Activated naive CD4-positive, alpha-beta T cell treated with anti-CD3 and anti-CD28 coated beads for 36 hours (primary cell): ENCODE measurements at regions not wholly inside any gene's neighbourhood (a gene's known extent, or its start where the extent isn't known, plus 50 kb on each side); places are given as distances from the start of the nearest gene placed in this dataset.

Experiments used
- CTCF ChIA-PET: fragments of 350-600 bp; sonication (Branson Sonifier 250); formaldehyde crosslinking; loops from one replicate; lab custom pipeline; 2021; ENCODE audit warnings: antibody characterized with exemption; lab: Charles Lee
- DNase-seq: peaks from one replicate; pipeline ENCODE4 v3.0.0-alpha.2; 2020
- H3K27ac Mint-ChIP-seq: one replicate; pipeline ENCODE4 v1.8.0; 2021; ENCODE audit warnings: mild to moderate bottlenecking, mixed read lengths
- H3K27me3 Mint-ChIP-seq: one replicate; pipeline ENCODE4 v1.8.0; 2021; ENCODE audit warnings: low read depth, mixed read lengths
- H3K36me3 Mint-ChIP-seq: one replicate; pipeline ENCODE4 v1.8.0; 2021; ENCODE audit warnings: low read depth, mixed read lengths
- H3K4me1 Mint-ChIP-seq: one replicate; pipeline ENCODE4 v1.8.0; 2021; ENCODE audit warnings: low read depth, mixed read lengths
- H3K4me3 Mint-ChIP-seq: one replicate; pipeline ENCODE4 v1.8.0; 2021; ENCODE audit warnings: mild to moderate bottlenecking, moderate library complexity, mixed read lengths
- H3K9me3 Mint-ChIP-seq: one replicate; pipeline ENCODE4 v1.8.0; 2021; ENCODE audit warnings: mixed read lengths
- intact Hi-C: fragments of 100-400 bp; cut with micrococcal nuclease; formaldehyde crosslinking; loops from one replicate; pipeline ENCODE4 v1.15.1; 2023

DNA sequence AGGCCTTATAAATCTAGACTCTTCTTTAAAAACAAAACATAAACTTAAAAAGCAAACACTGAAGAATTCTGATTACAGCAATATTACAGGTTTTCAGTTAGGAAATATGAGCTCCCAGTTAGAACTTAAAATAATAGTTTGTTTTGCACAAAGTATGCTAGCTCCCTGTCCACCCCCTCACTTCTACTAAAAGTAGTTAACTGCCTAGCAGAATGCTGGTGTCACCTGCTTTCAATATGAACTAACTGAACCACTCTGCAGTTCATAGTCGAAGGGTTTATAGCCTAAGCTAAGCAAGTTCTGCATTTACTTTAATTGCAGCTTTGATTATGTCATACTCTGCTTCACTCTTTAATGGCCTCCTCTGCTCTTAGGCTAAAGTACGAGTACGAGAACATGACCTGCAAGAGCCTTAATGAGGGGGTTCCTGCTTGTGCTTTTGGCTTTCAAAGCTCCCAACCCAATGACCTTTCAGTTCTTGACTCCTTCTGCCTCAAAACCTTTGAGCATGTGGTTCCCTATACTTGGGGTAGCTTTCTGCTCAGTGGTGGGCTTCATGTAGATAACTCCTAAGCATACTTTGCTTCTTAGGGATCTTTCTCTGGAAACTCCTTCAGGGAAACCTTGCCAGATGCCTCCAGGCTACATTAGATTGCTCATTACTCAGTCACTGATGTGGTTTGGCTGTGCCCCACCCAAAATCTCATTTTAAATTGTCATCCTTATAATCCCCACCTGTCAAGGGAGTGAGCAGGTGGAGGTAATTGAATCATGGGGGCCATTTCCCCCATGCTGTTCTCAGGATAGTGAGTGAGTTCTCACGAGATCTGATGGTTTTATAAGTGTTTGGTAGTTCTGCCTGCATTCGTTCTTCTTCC is 278.9 kb upstream of the ARGLU1 start:
- CTCF ChIA-PET = no interaction called here
- Mint-ChIP-seq H3K9me3 (no peaks in the 10 kb centered on the region), H3K27ac (no peak overlapping the region), H3K4me3 (no peak overlapping the region), H3K27me3 (peaks cover 6% of the 10 kb centered on the region), H3K36me3 (no peaks in the 10 kb centered on the region), H3K4me1 (no peaks in the 10 kb centered on the region)
- no peak for DNase-seq
- intact Hi-C loops = no loop called here

DNA sequence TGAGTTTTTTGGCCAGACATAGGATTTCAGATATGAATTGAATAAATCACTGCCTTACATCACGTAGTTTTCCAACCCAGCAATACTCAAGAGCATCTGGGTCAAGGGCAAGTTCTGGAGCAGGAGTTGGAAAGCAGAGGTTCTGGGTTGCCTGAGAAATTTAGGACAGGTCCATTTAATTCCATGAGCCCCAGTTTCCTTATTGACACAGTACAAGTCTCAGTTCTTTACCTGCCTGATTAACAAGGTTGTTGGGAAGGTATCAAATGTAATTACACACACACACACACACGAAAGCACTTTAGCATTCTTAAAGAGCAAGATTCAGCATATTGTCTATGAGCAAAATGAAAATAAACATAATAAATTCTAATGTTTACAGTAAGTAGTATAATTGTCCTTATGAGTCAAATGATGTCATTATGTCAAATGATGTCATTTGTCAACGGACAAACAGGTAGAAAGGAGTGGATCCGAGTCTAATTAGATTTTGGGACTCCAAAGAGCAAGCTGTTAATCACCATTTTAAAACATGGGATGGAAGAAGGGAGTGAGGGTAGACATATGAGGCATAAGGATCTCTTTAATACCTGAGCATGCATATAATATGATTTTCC is 268.4 kb upstream of the ARGLU1 start:
- no peak for DNase-seq
- Mint-ChIP-seq H3K27me3 (no peaks in the 10 kb centered on the region), H3K27ac (no peak overlapping the region), H3K36me3 (no peaks in the 10 kb centered on the region), H3K9me3 (peaks cover 3% of the 10 kb centered on the region), H3K4me3 (no peak overlapping the region), H3K4me1 (no peaks in the 10 kb centered on the region)
- CTCF ChIA-PET = no interaction called here
- intact Hi-C loops = no loop called here

DNA sequence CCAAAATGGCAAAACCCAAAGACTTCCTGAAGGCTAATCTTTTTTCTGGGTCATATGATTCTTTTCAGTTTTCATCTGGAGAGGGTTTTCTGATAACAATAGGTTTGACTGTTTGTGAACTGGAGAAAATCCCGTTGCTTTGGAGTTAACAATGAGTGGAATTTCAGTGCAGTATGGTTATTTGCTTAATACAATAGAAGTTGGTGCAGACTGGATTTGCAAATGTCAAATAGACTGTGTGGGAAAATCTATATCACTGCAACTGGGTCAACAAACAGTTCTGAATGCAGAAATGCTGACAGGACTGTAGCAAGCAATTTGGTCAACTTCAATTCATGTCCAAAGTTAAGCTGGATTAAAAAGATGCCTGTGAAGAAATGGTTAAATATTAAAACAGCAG is 267.5 kb upstream of the ARGLU1 start:
- no peak for DNase-seq
- intact Hi-C loops = no loop called here
- Mint-ChIP-seq H3K4me1 (no peaks in the 10 kb centered on the region), H3K27ac (no peak overlapping the region), H3K4me3 (no peak overlapping the region), H3K27me3 (no peaks in the 10 kb centered on the region), H3K36me3 (no peaks in the 10 kb centered on the region), H3K9me3 (peaks cover 3% of the 10 kb centered on the region)
- CTCF ChIA-PET = no interaction called here

DNA sequence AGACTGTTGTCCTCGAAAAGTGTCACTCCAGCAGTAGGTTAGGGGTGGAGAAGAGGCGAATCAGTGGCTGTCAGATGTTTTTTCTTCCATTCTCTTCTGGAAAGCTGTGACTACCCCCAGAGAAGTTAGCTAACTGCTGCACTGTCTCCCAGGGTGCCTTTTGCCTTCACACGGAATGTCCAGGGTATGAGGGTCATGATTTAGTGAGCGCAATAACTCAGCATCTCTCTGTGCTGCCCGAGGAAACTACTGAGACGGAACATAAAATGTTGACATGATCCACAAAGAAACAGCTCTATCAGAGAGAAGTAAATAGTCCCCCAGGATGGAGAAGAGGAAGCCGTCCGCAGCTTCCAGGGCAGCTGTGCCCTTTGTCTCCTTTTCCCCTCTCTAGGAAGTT is 254.0 kb upstream of the ARGLU1 start:
- intact Hi-C loops = no loop called here
- no peak for DNase-seq
- Mint-ChIP-seq H3K4me1 (no peaks in the 10 kb centered on the region), H3K27me3 (peaks cover 3% of the 10 kb centered on the region), H3K4me3 (no peak overlapping the region), H3K27ac (no peak overlapping the region), H3K36me3 (no peaks in the 10 kb centered on the region), H3K9me3 (peaks cover 6% of the 10 kb centered on the region)
- CTCF ChIA-PET = no interaction called here

DNA sequence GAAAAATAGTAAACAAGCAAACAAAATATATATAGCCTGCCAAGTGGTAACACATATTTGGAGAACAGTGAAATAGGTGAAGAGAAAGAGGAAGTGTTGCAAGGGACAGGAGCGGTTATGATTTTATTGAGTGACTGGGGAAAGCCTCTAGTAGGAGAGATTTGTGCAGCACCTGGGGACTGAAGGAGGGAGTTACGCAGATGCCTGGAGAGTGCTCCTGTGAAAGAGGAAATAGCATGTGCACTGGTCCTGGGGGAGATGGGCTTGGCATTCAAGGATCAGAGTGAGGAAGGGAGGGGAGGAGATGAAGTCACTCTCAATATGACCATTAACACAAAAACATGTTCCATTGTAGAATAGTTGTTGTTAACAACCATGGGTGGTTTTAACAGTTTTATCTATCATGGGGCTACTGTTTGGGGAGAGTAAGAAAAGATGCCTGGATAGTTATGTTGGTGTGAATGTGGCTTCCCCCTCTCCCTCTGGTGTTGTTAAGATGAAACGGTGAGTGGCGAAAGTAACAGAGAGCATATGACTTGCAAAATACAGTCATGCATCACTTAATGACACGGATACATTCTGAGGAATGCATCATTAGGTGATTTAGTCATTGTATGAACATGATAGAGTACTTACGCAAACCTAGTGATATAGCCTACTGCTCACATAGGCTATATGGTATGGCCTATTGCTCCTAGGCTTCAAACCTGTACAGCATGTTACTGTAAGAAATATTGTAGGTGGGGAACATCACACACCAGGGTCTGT is 251.7 kb upstream of the ARGLU1 start:
- Mint-ChIP-seq H3K27me3 (peaks cover 3% of the 10 kb centered on the region), H3K9me3 (peaks cover under 1% of the 10 kb centered on the region), H3K4me3 (no peak overlapping the region)

DNA sequence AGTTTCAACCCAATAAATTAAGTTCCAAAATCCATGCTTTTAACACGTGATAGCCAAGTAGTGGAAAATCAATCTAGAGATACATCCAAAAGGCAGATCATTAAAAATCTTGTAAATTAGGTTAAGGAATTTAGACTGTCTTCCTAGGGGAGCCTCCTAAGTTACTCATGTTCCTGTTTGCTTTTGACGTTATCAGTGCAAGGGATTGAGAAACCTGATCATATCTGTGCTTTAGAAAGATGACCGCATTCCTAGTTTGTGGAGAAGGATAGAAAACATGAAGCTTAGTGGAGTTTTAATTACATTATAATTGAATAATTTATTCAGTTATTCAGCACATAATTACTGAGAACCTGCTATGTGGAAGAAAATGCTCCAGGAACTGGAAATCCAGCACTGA is 251.0 kb upstream of the ARGLU1 start:
- CTCF ChIA-PET = no interaction called here
- no peak overlapping the region for H3K27ac Mint-ChIP-seq
- no peaks in the 10 kb centered on the region for H3K36me3 Mint-ChIP-seq
- peaks cover 3% of the 10 kb centered on the region for H3K27me3 Mint-ChIP-seq
- DNase-seq = no peak
- H3K9me3 Mint-ChIP-seq = no peaks in the 10 kb centered on the region
- intact Hi-C loops = no loop called here
- no peak overlapping the region for H3K4me3 Mint-ChIP-seq
- no peaks in the 10 kb centered on the region for H3K4me1 Mint-ChIP-seq

More for the DNA sequence above, 251.7 kb upstream of the ARGLU1 start:
- intact Hi-C loops = no loop called here
- no peak for DNase-seq
- CTCF ChIA-PET = no interaction called here
- no peaks in the 10 kb centered on the region for H3K4me1 Mint-ChIP-seq
- H3K36me3 Mint-ChIP-seq = no peaks in the 10 kb centered on the region
- H3K27ac Mint-ChIP-seq = no peak overlapping the region

DNA sequence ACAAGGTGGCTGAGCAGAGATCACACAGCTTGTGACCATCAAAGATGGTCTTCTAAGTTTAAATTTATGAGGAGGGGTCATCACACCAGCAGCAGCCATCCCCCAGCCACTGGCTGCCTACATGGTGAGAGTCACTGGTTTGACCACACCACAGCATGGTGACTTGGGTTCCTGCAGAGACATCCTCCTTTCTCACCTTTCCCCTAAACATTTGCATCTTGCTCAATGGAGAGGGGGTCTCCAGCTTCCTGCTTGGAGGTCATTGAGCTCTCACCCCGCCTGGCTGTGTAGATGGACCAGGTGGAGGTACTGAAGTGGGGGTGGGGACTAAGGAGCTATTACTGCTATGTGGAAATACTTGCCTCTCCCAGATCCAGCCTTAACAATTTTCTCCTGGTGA is 247.6 kb upstream of the ARGLU1 start:
- H3K36me3 Mint-ChIP-seq = no peaks in the 10 kb centered on the region
- no peak overlapping the region for H3K4me3 Mint-ChIP-seq
- H3K9me3 Mint-ChIP-seq = no peaks in the 10 kb centered on the region
- H3K4me1 Mint-ChIP-seq = no peaks in the 10 kb centered on the region
- no peak for DNase-seq
- H3K27me3 Mint-ChIP-seq = peaks cover 3% of the 10 kb centered on the region
- CTCF ChIA-PET = no interaction called here
- no peak overlapping the region for H3K27ac Mint-ChIP-seq
- intact Hi-C loops = no loop called here

DNA sequence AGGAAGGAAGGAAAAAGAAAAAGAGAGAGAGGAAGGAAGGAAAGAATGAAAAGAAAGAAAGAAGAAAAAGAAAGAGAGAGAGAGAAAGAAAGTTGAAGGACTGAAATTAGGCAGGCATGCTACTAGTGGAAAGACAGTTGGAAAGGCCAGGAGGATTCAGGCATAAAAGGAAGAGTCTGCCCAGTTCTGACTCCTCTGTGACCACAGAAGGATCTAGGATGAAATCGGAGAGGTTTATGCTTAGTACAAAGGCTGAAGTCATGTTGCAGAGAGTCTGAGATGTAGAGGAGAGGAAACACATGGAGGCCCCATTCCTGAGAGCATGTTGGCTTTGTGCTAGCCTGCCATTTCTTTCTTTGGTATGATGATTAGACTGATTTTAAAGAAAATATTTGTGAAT is 246.5 kb upstream of the ARGLU1 start:
- Mint-ChIP-seq H3K27ac (no peak overlapping the region), H3K4me3 (no peak overlapping the region), H3K36me3 (no peaks in the 10 kb centered on the region), H3K27me3 (peaks cover 3% of the 10 kb centered on the region), H3K4me1 (no peaks in the 10 kb centered on the region), H3K9me3 (no peaks in the 10 kb centered on the region)
- DNase-seq = no peak
- intact Hi-C loops = no loop called here
- CTCF ChIA-PET = no interaction called here

DNA sequence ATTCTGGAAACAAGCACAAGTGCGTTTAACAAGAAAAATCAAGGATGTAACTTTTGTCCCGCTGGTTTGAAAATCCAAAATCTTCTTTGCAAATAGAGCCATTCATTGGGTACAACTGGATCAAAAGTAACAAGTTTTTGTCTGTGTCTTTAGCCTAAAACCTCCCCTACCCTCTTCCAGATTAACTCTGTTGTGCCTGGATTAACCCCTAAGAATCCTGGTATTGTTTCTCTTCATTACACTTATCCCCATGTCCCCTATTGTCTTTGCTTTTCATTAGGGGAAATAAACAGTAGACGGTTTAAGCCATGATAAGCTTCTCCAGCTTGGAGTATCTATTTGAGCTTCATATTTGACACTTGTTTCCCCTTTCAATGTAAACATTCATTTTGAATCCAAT is 242.1 kb upstream of the ARGLU1 start:
- no peaks in the 10 kb centered on the region for H3K27me3 Mint-ChIP-seq
- H3K9me3 Mint-ChIP-seq = no peaks in the 10 kb centered on the region
- H3K4me3 Mint-ChIP-seq = no peak overlapping the region
- H3K4me1 Mint-ChIP-seq = no peaks in the 10 kb centered on the region
- H3K36me3 Mint-ChIP-seq = no peaks in the 10 kb centered on the region
- CTCF ChIA-PET = no interaction called here
- intact Hi-C loops = no loop called here
- no peak overlapping the region for H3K27ac Mint-ChIP-seq
- no peak for DNase-seq

DNA sequence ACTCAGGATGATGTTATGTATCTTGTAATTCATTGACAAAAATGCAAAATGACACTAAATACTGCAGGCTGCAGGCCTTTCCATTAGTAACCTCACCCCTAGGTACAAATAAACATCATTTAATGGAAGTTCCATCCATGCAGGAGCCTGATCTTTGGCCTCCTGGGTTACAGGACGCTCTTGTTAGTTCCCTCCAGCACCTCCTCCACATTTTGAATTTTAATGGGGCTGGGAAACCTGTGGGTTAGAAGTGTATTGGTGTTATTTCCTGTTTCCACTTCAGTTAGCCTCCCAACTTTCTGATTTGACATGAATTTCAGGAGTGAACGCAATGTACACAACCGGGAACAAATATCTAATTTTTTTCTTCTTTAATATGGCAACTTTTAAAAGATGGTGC is 237.1 kb upstream of the ARGLU1 start:
- Mint-ChIP-seq H3K27me3 (no peaks in the 10 kb centered on the region), H3K9me3 (no peaks in the 10 kb centered on the region), H3K4me3 (no peak overlapping the region), H3K4me1 (no peaks in the 10 kb centered on the region), H3K27ac (no peak overlapping the region), H3K36me3 (no peaks in the 10 kb centered on the region)
- CTCF ChIA-PET = no interaction called here
- intact Hi-C loops = no loop called here
- no peak for DNase-seq

DNA sequence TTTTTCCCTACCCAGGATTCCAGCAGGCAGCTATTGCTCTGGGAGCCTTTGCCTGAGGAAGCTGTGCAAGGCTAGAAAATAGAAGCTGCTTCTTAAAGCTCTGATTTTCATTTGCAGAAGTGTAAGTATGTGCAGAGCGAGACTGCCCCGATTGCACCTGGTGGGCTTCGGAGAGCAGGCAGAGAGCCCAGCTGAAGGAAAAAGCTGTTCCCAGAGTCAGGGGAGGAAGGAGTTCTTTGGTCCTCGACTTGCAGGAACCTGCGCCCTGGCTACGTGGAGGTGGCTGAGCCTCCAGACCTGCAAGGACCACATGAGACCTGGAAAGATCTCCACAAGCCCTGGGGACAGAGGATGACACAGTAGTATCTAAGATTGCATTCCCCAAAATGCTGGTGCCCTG is 235.0 kb upstream of the ARGLU1 start:
- Mint-ChIP-seq H3K27ac (no peak overlapping the region), H3K9me3 (no peaks in the 10 kb centered on the region), H3K36me3 (no peaks in the 10 kb centered on the region), H3K4me3 (no peak overlapping the region), H3K27me3 (no peaks in the 10 kb centered on the region), H3K4me1 (no peaks in the 10 kb centered on the region)
- CTCF ChIA-PET = no interaction called here
- DNase-seq = no peak
- intact Hi-C loops = no loop called here

DNA sequence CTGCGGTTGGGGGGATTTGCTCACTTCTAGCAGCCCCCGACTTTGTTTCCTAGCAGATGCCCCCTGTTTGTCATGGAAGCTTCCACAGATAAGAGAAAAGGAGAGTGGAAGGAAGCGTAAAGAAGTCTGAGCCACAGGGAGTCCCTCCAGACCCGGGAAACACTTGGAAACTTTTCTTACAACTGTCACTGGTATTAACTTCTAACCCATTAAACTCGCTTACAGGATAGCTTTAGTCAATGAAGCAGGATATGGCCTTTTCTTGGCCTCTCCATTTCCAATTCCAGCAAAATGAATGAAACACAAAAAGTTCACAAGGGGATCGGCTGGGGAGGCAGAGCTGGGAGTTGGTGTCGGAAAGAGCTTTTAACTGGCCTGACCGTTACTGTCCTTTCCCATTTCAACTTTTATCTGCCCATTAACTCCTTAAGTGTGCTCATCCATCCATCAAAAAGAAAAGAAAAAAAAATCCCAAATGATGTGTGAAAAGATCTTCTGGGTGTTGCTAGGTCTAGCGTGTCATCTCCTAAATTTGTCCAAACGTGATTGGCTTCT is 231.9 kb upstream of the ARGLU1 start:
- H3K27me3 Mint-ChIP-seq = peaks cover 1% of the 10 kb centered on the region
- H3K4me1 Mint-ChIP-seq = peaks cover 2% of the 10 kb centered on the region
- H3K4me3 Mint-ChIP-seq = no peak overlapping the region
- H3K9me3 Mint-ChIP-seq = no peaks in the 10 kb centered on the region
- no peaks in the 10 kb centered on the region for H3K36me3 Mint-ChIP-seq
- CTCF ChIA-PET = no interaction called here
- intact Hi-C loops = no loop called here
- DNase-seq = no peak
- no peak overlapping the region for H3K27ac Mint-ChIP-seq
